H9 (cell line): ENCODE measurements at regions not wholly inside any gene's neighbourhood (a gene's known extent, or its start where the extent isn't known, plus 50 kb on each side); places are given as distances from the start of the nearest gene placed in this dataset.

Experiments
- DNase-seq: peaks from one replicate; pipeline ENCODE4 v3.0.0-alpha.2; 2017
- H2AFZ ChIP-seq: one replicate; pipeline ENCODE4 v1.6.1; 2013; ENCODE audit warnings: mild to moderate bottlenecking, low read length, control low read depth, moderate library complexity
- H2AK5ac ChIP-seq: 2 replicates; pipeline ENCODE4 v1.6.1; 2013; ENCODE audit warnings: low read length, control low read depth, mixed read lengths; ENCODE audit not compliant: insufficient read length
- H2BK120ac ChIP-seq: one replicate; pipeline ENCODE4 v1.6.1; 2013; ENCODE audit warnings: low read depth, mild to moderate bottlenecking, low read length, control low read depth, inconsistent platforms; ENCODE audit not compliant: poor library complexity, severe bottlenecking
- H2BK12ac ChIP-seq: 2 replicates; pipeline ENCODE4 v1.6.1; 2013; ENCODE audit warnings: low read length, control low read depth, mixed read lengths, low read depth; ENCODE audit not compliant: insufficient read length
- H2BK15ac ChIP-seq: 2 replicates; pipeline ENCODE4 v1.6.1; 2013; ENCODE audit warnings: low read depth, low read length, control low read depth
- H2BK20ac ChIP-seq: one replicate; pipeline ENCODE4 v1.6.1; 2013; ENCODE audit warnings: low read depth, mild to moderate bottlenecking, low read length, control low read depth, inconsistent platforms; ENCODE audit not compliant: poor library complexity, severe bottlenecking
- H2BK5ac ChIP-seq: 2 replicates; pipeline ENCODE4 v1.6.1; 2013; ENCODE audit warnings: low read length, control low read depth, mixed read lengths; ENCODE audit not compliant: insufficient read length
- H3K14ac ChIP-seq: 2 replicates; pipeline ENCODE4 v1.6.1; 2013; ENCODE audit warnings: low read length, control low read depth; ENCODE audit not compliant: insufficient read depth
- H3K18ac ChIP-seq: 2 replicates; pipeline ENCODE4 v1.6.1; 2013; ENCODE audit warnings: low read depth, mild to moderate bottlenecking, mixed read lengths, low read length, control low read depth; ENCODE audit not compliant: insufficient read length
- H3K23ac ChIP-seq: 2 replicates; pipeline ENCODE4 v1.6.1; 2013; ENCODE audit warnings: low read length, control low read depth, mixed read lengths, low read depth; ENCODE audit not compliant: insufficient read length
- H3K23me2 ChIP-seq: 2 replicates; pipeline ENCODE4 v1.6.1; 2013; ENCODE audit warnings: low read depth, mild to moderate bottlenecking, mixed read lengths, low read length, control low read depth; ENCODE audit not compliant: insufficient read length, poor library complexity, severe bottlenecking
- H3K27ac ChIP-seq: 2 replicates; pipeline ENCODE4 v1.5.1; 2013; ENCODE audit warnings: low read length, control low read depth, mixed read lengths, low read depth; ENCODE audit not compliant: insufficient read length
- H3K27me3 ChIP-seq: 2 replicates; pipeline ENCODE4 v1.6.1; 2013; ENCODE audit warnings: low read length, control low read depth, inconsistent platforms; ENCODE audit not compliant: insufficient read depth
- H3K4ac ChIP-seq: 2 replicates; pipeline ENCODE4 v1.6.1; 2013; ENCODE audit warnings: low read depth, mild to moderate bottlenecking, control low read depth, inconsistent platforms, low read length, moderate library complexity
- H3K4me1 ChIP-seq: 2 replicates; pipeline ENCODE4 v1.6.1; 2013; ENCODE audit warnings: low read length, control low read depth, inconsistent platforms; ENCODE audit not compliant: insufficient read depth
- H3K4me2 ChIP-seq: 2 replicates; pipeline ENCODE4 v1.6.1; 2013; ENCODE audit warnings: low read length, control low read depth, mixed read lengths; ENCODE audit not compliant: insufficient read length, insufficient read depth
- H3K56ac ChIP-seq: 2 replicates; pipeline ENCODE4 v1.6.1; 2013; ENCODE audit warnings: low read depth, mild to moderate bottlenecking, mixed read lengths, low read length, control low read depth; ENCODE audit not compliant: insufficient read length
- H3K79me1 ChIP-seq: 2 replicates; pipeline ENCODE4 v1.6.1; 2013; ENCODE audit warnings: low read depth, mild to moderate bottlenecking, moderate library complexity, low read length, control low read depth, inconsistent platforms; ENCODE audit not compliant: insufficient read depth, poor library complexity, severe bottlenecking
- H3K79me2 ChIP-seq: 2 replicates; pipeline ENCODE4 v1.6.1; 2013; ENCODE audit warnings: low read length, control low read depth, inconsistent platforms; ENCODE audit not compliant: insufficient read depth
- H3K9ac ChIP-seq: 2 replicates; pipeline ENCODE4 v1.6.1; 2013; ENCODE audit warnings: low read length, control low read depth, mixed read lengths; ENCODE audit not compliant: insufficient read length; ENCODE audit errors: extremely low read depth
- H3K9me3 ChIP-seq: one replicate; pipeline ENCODE4 v1.6.1; 2013; ENCODE audit warnings: low read depth, low read length, inconsistent platforms; ENCODE audit not compliant: control insufficient read depth
- H3T11ph ChIP-seq: one replicate; pipeline ENCODE4 v1.6.1; 2013; ENCODE audit warnings: mild to moderate bottlenecking, low read length, control low read depth, inconsistent platforms
- H4K20me1 ChIP-seq: one replicate; pipeline ENCODE4 v1.6.1; 2013; ENCODE audit not compliant: control insufficient read depth, insufficient read length, insufficient read depth
- H4K5ac ChIP-seq: 2 replicates; pipeline ENCODE4 v1.6.1; 2013; ENCODE audit warnings: low read depth, mild to moderate bottlenecking, mixed read lengths, low read length, control low read depth; ENCODE audit not compliant: insufficient read length
- H4K8ac ChIP-seq: replicated peaks from 2 replicates; pipeline ENCODE4 v1.6.1; 2013; ENCODE audit warnings: low read length, control low read depth, mixed read lengths, low read depth; ENCODE audit not compliant: insufficient read length
- H4K91ac ChIP-seq: 2 replicates; pipeline ENCODE4 v1.6.1; 2013; ENCODE audit warnings: low read depth, mild to moderate bottlenecking, moderate library complexity, mixed read lengths, low read length, control low read depth; ENCODE audit not compliant: insufficient read length
- H3K27ac Mint-ChIP-seq, 3 experiments: 2 replicates in 2 of 3; 3 replicates in 1 of 3; pipeline ENCODE4 v1.8.0; 2020 to 2021; ENCODE audit warnings: mixed read lengths in 3 of 3, mild to moderate bottlenecking in 1 of 3, moderate library complexity in 1 of 3
- H3K27me3 Mint-ChIP-seq: 2 replicates; pipeline ENCODE4 v1.8.0; 2021; ENCODE audit warnings: low read depth, mild to moderate bottlenecking, moderate library complexity, mixed read lengths
- H3K36me3 Mint-ChIP-seq, 3 experiments: 2 replicates in 2 of 3; 3 replicates in 1 of 3; pipeline ENCODE4 v1.8.0; 2020 to 2021; ENCODE audit warnings: low read depth in 3 of 3, mixed read lengths in 3 of 3; ENCODE audit not compliant: insufficient read depth in 1 of 3
- H3K4me1 Mint-ChIP-seq, 2 experiments: 2 replicates each; pipeline ENCODE4 v1.8.0; 2020; ENCODE audit warnings: mixed read lengths in 2 of 2
- H3K4me3 Mint-ChIP-seq, 2 experiments: 2 replicates in 1 of 2; 3 replicates in 1 of 2; pipeline ENCODE4 v1.8.0; 2020 to 2021; ENCODE audit warnings: mild to moderate bottlenecking in 2 of 2, mixed read lengths in 2 of 2, moderate library complexity in 1 of 2
- H3K9me3 Mint-ChIP-seq, 2 experiments: 2 replicates in 1 of 2; 3 replicates in 1 of 2; pipeline ENCODE4 v1.8.0; 2020; ENCODE audit warnings: mild to moderate bottlenecking in 2 of 2, mixed read lengths in 2 of 2, moderate library complexity in 1 of 2
- CTCF ChIP-seq: fragments of 200-600 bp; sonication (generic); conservative IDR thresholded peaks from 3 replicates; pipeline ENCODE4 v1.8.0; 2021; ENCODE audit warnings: antibody characterized with exemption, mild to moderate bottlenecking
- WGBS: extraction: QIAGEN DNeasy Blood & Tissue Kit; methylation state at CpG from one replicate; pipeline ENCODE4 v1.1.7; 2013; ENCODE audit warnings: missing lambda C conversion rate, low lambda C conversion rate, mixed read lengths; ENCODE audit not compliant: insufficient read length; ENCODE audit errors: extremely low coverage; 5-methylcytosine and 5-hydroxymethylcytosine counted together

GRCh38 chr18:40565805-40566509, 1389.1 kb upstream of the PIK3C3 start:
- Histone ChIP-seq H3K79me1 (no peaks in the 10 kb centered on the region), H3K14ac (no peak overlapping the region), H2BK20ac (no peak overlapping the region), H2BK120ac (no peak overlapping the region), H4K20me1 (no peaks in the 10 kb centered on the region), H3K27ac (no peak overlapping the region), H3K56ac (no peak overlapping the region), H3K4ac (no peak overlapping the region), H3K18ac (no peak overlapping the region), H2AK5ac (no peak overlapping the region), H2BK12ac (no peak overlapping the region), H4K5ac (no peak overlapping the region), H4K8ac (no peak overlapping the region), H4K91ac (no peak overlapping the region), H3K23ac (no peak overlapping the region), H2BK15ac (no peak overlapping the region), H2BK5ac (no peak overlapping the region), H3K79me2 (no peaks in the 10 kb centered on the region), H3K4me1 (0 out of 2 replicates have a peak, but pooled peaks cover 2% of the 10 kb centered on the region), H3K9me3 (no peaks in the 10 kb centered on the region), H3K9ac (no peak overlapping the region), H2AFZ (no peak overlapping the region), H3T11ph (no peak overlapping the region), H3K23me2 (no peaks in the 10 kb centered on the region), H3K4me2 (no peak overlapping the region), H3K27me3 (no peaks in the 10 kb centered on the region)
- Mint-ChIP-seq H3K4me1 (peaks cover 0 to 4% of the 10 kb centered on the region in 2 experiments; a peak in 2 of 4 replicates), H3K27ac (no peak overlapping the region), H3K36me3 (no peaks in the 10 kb centered on the region), H3K4me3 (no peak overlapping the region), H3K27me3 (no peaks in the 10 kb centered on the region), H3K9me3 (no peaks in the 10 kb centered on the region)
- no CpG with 5 or more reads among the region's 2 CpGs for WGBS
- DNase-seq: no peak
- TF ChIP-seq CTCF: no peak
